C4-2B (cell line): ENCODE measurements at regions not wholly inside any gene's neighbourhood (a gene's known extent, or its start where the extent isn't known, plus 50 kb on each side); places are given as distances from the start of the nearest gene placed in this dataset.

ENCODE experiments used
- H3K27ac ChIP-seq: fragments of 450-650 bp; 2 replicates; pipeline ENCODE4 v1.5.1; 2017
- CTCF ChIP-seq: fragments of 450-650 bp; conservative IDR thresholded peaks from 2 replicates; pipeline ENCODE4 v1.5.1; 2017; ENCODE audit warnings: mild to moderate bottlenecking
- ZFX ChIP-seq: fragments of 450-650 bp; IDR thresholded peaks from 2 replicates; pipeline ENCODE4 v1.6.1; 2017

- TF ChIP-seq ZFX (no peak), CTCF (no peak)
- no peak overlapping the region for H3K27ac ChIP-seq
Measured at GRCh38 chr4:176441594-176441993, 121.8 kb downstream of the SPCS3 start.

GRCh38 chr4:176443117-176443516 is 123.4 kb downstream of the SPCS3 start:
- H3K27ac ChIP-seq: no peak overlapping the region
- TF ChIP-seq CTCF (no peak), ZFX (no peak)

- H3K27ac ChIP-seq: no peak overlapping the region
- TF ChIP-seq ZFX: no peak
Measured at GRCh38 chr4:176443646-176444409, 124.1 kb downstream of the SPCS3 start.

- no peak for TF ChIP-seq ZFX
- no peak for TF ChIP-seq CTCF
- H3K27ac ChIP-seq: no peak overlapping the region
Measured at GRCh38 chr4:176444741-176445140, 125.0 kb downstream of the SPCS3 start.

- H3K27ac ChIP-seq: no peak overlapping the region
- no peak for TF ChIP-seq ZFX
- no peak for TF ChIP-seq CTCF
Measured at GRCh38 chr4:176448761-176449160, 129.0 kb downstream of the SPCS3 start.

GRCh38 chr4:176451443-176451842 is 131.7 kb downstream of the SPCS3 start:
- no peak overlapping the region for H3K27ac ChIP-seq
- no peak for TF ChIP-seq ZFX

- TF ChIP-seq ZFX: no peak
- no peak for TF ChIP-seq CTCF
- no peak overlapping the region for H3K27ac ChIP-seq
Measured at GRCh38 chr4:176453079-176453478, 133.3 kb downstream of the SPCS3 start.

- TF ChIP-seq ZFX (no peak), CTCF (no peak)
- no peak overlapping the region for H3K27ac ChIP-seq
Measured at GRCh38 chr4:176453658-176454057, 133.9 kb downstream of the SPCS3 start.
